Ishikawa (cell line): ENCODE measurements at regions not wholly inside any gene's neighbourhood (a gene's known extent, or its start where the extent isn't known, plus 50 kb on each side); places are given as distances from the start of the nearest gene placed in this dataset.

Experiments used
- CREB1 ChIP-seq: IDR thresholded peaks from 2 replicates; pipeline ENCODE4 v1.6.1; 2012; ENCODE audit warnings: low read depth
- EGR1 ChIP-seq: IDR thresholded peaks from 2 replicates; pipeline ENCODE4 v1.6.1; 2012
- EP300 ChIP-seq: IDR thresholded peaks from 2 replicates; pipeline ENCODE4 v1.6.1; 2012; ENCODE audit warnings: borderline replicate concordance
- FOXM1 ChIP-seq: IDR thresholded peaks from 2 replicates; pipeline ENCODE4 v1.6.1; 2012; ENCODE audit warnings: low read depth, borderline replicate concordance
- MAX ChIP-seq: IDR thresholded peaks from 2 replicates; pipeline ENCODE4 v1.6.1; 2012
- RAD21 ChIP-seq: IDR thresholded peaks from 2 replicates; pipeline ENCODE4 v1.6.1; 2012; ENCODE audit warnings: low read depth
- REST ChIP-seq: IDR thresholded peaks from 2 replicates; pipeline ENCODE4 v1.6.1; 2012; ENCODE audit warnings: low read depth, mild to moderate bottlenecking
- TAF1 ChIP-seq: IDR thresholded peaks from 2 replicates; pipeline ENCODE4 v1.6.1; 2012; ENCODE audit warnings: low read depth, mild to moderate bottlenecking
- TCF12 ChIP-seq: IDR thresholded peaks from 2 replicates; pipeline ENCODE4 v1.6.1; 2012; ENCODE audit warnings: low read depth
- TEAD4 ChIP-seq: IDR thresholded peaks from 2 replicates; pipeline ENCODE4 v1.6.1; 2012
- ZBTB7A ChIP-seq: IDR thresholded peaks from 2 replicates; pipeline ENCODE4 v1.6.1; 2012; ENCODE audit warnings: low read depth

DNA sequence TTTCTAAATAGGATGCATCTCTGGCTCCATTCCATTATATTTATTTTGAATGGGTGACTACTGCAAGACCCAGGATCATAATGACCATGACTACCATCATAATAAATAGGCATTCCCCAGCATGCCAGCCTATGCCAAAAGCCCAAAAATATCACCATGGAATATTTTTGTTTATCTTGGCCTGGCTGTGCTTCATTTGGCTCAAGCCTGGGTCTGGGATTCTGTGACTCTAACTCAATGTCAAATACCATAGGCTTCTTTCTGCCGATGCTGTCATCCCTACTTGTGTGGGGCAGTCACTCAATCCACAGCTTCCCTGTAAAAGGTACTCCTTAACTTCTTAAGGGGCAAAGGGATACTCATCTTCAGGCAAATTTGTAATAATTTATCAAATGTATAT, 66.6 kb downstream of the DIRAS3 start:
- TF ChIP-seq TEAD4 (no peak), RAD21 (no peak), TAF1 (no peak), FOXM1 (no peak), EGR1 (no peak), REST (no peak), ZBTB7A (no peak), CREB1 (no peak), MAX (no peak), TCF12 (no peak), EP300 (no peak)
